ENCODE measurements at regions not wholly inside any gene's neighbourhood (a gene's known extent, or its start where the extent isn't known, plus 50 kb on each side); places are given as distances from the start of the nearest gene placed in this dataset.
"Not testable (repeated sequence)": the region's sequence is repeated elsewhere in the genome, so short reads cannot be mapped to it uniquely, and the experiment has no call there.

DNA sequence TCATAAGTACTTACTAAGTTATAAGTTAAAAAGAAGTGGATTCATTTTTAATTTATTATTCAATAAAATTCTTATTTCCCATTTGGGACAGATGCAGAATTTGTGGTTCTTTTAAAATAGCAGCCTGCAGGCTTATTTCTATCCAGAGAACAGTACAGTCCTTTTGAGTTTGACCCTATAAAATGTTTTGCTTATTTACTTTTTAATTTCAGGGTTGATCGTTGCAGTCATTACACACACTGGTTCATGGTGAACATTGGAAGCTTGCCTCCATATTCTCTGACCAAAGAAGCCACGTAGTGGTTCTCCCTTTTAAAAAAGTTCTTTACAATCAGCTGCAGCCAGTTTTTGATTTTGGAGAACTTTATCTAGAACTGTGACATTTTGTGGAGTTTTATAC is 122.9 kb upstream of the PDE7B start:
- no peak for DNase-seq

- DNase-seq = no peak
These were observed 120.4 kb upstream of the PDE7B start for GRCh38 chr6:135731116-135731515.

DNA sequence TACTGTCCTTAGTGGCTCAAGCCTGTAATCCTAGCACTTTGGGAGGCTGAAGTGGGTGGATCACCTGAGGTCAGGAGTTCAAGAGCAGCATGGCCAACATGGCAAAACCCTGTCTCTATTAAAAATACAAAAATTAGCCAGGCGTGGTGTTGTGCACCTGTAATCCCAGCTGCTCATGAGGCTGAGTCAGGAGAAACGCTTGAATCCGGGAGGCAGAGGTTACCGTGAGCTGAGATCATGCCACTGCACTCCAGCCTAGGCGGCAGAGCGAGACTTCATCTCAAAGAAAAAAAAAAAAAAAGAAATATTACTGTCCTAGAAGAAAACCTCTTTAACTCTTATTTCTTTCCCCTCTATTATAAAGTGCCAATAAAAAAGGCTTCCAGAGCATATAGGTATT is 115.2 kb upstream of the PDE7B start:
- not testable (repeated sequence) for DNase-seq

DNA sequence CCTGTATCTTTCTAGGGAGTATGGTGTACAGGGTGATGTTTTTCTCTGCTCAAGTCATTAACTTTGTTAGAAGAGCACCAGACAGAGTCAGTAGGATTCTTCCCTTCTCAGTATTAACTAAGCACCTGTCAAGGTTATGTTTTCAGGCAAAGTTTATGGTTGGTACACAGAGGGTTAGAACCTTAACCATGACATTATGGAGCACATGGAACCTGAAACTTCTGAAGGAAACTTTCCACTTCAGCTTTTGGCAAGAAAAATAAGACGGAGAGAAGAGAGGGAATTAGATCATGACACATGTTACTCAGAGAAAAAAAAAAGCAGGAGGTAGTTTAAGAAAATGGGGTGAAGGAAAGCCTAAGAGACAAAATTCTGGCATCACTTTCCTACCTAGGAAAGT is 112.9 kb upstream of the PDE7B start:
- DNase-seq = no peak

GRCh38 chr6:135739288-135739687 is 112.2 kb upstream of the PDE7B start:
- no peak for DNase-seq

- no peak for DNase-seq
These were observed 110.9 kb upstream of the PDE7B start for GRCh38 chr6:135740580-135740979.

DNA sequence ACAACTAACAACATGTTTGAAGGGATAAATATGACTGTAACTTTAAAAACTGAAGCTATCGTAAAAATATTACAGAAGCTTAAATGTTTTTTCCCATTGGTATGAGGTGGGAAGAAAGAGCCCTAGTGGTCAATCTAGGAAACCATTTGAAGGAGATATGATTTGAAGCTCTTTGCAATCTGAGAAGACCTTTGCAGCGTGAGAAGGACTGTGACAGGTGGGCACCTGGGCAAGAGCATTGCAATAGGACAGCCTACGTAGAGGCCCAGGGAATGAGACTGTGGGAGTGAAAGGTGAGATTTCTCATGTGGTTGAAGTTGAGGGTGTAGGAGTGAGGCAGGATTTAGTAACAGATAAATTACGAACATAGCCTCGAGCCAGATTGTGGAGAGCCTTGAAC is 108.0 kb upstream of the PDE7B start:
- no peak for DNase-seq

DNA sequence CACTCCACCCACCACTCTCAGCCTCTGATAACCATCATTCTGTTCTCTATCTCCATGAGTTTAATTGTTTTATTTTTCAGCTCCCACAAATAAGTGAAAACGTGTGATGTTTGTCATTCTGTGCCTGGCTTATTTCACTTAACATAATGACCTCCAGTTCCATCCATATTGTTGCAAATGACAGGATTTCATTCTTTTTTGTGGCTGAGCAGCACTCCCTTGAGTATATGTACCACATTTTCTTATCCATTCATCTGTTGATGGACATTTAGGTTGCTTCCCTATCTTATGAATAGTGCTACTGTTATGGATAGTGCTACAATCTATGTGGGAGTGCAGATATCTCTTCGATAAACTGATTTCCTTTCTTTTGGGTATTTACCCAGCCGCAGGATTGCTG is 103.3 kb upstream of the PDE7B start:
- no peak for DNase-seq

DNA sequence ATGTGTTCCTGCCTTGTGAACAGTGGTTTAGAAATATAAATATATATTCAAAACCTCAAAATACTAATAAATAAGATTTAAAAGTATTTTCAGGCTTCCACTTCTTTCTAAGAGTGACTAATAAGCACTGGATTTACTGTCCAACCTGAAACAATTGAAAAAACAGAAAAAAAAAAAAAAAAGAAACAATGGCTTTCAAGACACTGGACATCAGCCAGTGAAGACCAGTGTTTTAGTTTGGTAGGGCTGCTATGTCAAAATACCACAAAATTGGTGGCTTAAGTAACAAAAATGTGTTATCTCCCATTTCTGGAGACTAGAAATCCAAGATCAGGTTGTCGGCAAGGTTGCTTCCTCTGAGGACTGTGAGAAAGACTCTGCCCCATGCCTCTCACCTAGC is 101.4 kb upstream of the PDE7B start:
- no peak for DNase-seq

DNA sequence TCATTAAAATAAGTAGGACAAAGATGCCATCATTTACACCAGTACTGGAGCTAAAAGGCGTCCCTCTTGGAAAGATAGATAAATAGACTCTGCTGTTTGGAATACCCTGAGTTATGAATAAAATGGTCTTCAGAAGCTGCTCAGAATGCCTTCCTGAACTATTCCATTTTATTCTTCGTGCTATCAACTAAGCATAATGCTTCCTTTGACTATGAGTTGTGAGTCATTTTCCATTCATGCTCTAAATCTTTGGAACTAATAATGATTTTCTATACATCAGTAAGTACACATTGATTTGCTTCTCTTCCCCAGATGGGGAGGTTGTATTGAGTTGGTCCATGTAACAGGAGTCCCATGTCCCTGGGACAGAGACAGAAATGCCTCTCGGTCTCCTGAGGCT is 98.3 kb upstream of the PDE7B start:
- DNase-seq = no peak

- no peak for DNase-seq
These were observed 91.7 kb upstream of the PDE7B start for GRCh38 chr6:135759831-135760230.

GRCh38 chr6:135774006-135774405 is 77.5 kb upstream of the PDE7B start:
- DNase-seq = no peak

DNA sequence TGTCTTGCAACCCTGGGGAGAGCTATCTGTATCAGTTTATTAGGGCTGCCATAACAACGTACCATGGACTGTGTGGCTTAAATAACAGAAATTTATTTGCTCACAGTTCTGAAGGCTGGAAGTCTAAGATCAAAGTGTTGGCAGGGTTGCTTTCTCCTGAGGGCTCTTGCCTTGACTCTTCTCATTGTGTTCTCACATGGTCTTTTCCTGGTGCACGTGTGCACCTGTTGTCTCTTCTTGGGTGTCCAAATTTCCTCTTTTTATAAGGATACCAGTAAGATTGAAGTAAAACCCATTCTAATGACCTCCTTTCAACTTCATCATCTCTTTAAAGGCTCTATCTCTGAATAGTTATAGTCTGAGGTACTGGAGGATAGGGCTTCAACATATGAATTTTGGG is 72.3 kb upstream of the PDE7B start:
- no peak for DNase-seq

- DNase-seq = no peak
These were observed 71.2 kb upstream of the PDE7B start for GRCh38 chr6:135780326-135780725.

- no peak for DNase-seq
These were observed 69.0 kb upstream of the PDE7B start for GRCh38 chr6:135782546-135782945.

- no peak for DNase-seq
These were observed 67.0 kb upstream of the PDE7B start for GRCh38 chr6:135784507-135784906.

DNA sequence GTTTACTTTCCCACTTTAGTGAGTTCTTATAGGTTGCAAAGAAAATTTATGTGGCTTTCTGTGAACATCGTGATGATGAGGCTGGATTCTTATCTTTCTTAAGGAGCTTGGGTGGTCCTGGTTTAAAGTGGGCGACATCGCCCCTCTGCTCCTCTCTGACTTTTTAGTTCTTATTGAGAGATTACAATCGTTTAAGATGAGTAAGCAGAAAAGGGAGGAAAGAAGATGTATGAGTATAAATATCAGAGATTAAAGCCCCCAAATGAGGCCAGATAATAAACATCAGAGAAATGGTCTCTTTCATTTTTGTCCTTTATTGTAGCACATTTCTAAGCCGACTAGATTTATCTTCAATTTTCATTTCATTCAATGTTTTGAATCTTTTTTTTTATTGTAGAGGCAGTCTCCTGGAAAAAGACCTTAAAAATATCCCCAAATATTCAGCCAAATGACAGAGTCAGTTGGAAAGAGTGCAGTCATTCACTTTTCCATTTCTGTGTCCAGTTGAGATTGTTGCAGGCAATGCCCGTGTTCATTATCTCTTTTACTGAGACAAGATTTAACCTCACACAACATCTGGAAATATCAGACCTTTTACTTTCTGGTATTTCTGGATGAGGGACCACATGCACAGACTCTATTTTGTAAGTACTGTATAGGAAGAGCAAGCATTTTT is 62.0 kb upstream of the PDE7B start:
- no peak for DNase-seq

DNA sequence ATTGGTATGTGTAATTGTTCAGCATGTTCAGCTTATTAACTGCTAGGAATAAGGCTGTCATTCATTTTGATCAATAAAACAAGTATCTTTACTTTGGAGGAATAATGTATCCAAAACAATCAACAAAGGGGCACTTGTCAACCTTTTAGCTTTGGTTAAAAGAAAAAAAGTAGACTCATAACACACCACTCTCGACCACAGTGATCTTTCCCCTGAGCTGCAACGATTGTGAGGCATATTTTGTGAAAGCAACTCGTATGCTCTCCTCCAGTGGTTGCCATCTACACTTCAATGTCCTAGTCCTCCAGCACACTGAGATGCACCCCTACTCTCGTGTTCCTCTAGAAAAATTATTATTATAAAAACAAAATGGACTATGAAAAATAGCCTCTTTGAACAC is 60.1 kb upstream of the PDE7B start:
- no peak for DNase-seq

GRCh38 chr6:135796643-135797305 is 54.7 kb upstream of the PDE7B start:
- DNase-seq = no peak

- DNase-seq = no peak
These were observed 54.1 kb upstream of the PDE7B start for GRCh38 chr6:135797361-135797760.

- peak in 1 of 2 experiments; percentile 20 for DNase-seq
These were observed 52.6 kb upstream of the PDE7B start for GRCh38 chr6:135798751-135799515.

Measured in NCI-H526 (cell line).